T-helper 17 cell (primary cell): ENCODE measurements at regions not wholly inside any gene's neighbourhood (a gene's known extent, or its start where the extent isn't known, plus 50 kb on each side); places are given as distances from the start of the nearest gene placed in this dataset.

Experiments
- ATAC-seq: fragments of 150-1000 bp; cut with Tn5 transposase; 2 replicates; pipeline ENCODE4 v1.10.0; 2021; ENCODE audit warnings: mild to moderate bottlenecking, moderate library complexity
- DNase-seq, 3 donors: peaks; one replicate each; pipeline versions ENCODE4 v3.0.0 to v3.0.0-alpha.2; 2020 to 2021
- H3K9me3 ChIP-seq: one replicate; pipeline ENCODE4 v1.7.0; 2013; ENCODE audit warnings: low read length, mild to moderate bottlenecking; ENCODE audit not compliant: control insufficient read depth, poor library complexity, severe bottlenecking
- H3K27ac Mint-ChIP-seq: one replicate; pipeline ENCODE4 v1.8.0; 2022; ENCODE audit warnings: mild to moderate bottlenecking, moderate library complexity, mixed read lengths
- H3K27me3 Mint-ChIP-seq: one replicate; pipeline ENCODE4 v1.8.0; 2022; ENCODE audit warnings: mixed read lengths
- H3K36me3 Mint-ChIP-seq: one replicate; pipeline ENCODE4 v1.8.0; 2022; ENCODE audit warnings: low read depth, mixed read lengths
- H3K4me1 Mint-ChIP-seq: one replicate; pipeline ENCODE4 v1.8.0; 2022; ENCODE audit warnings: mild to moderate bottlenecking, mixed read lengths
- H3K4me3 Mint-ChIP-seq: one replicate; pipeline ENCODE4 v1.8.0; 2022; ENCODE audit warnings: mild to moderate bottlenecking, moderate library complexity, mixed read lengths

- Mint-ChIP-seq H3K36me3 (no peaks in the 10 kb centered on the region), H3K27ac (no peak overlapping the region), H3K4me1 (peaks cover 3% of the 10 kb centered on the region), H3K4me3 (no peak overlapping the region), H3K27me3 (peaks cover 8% of the 10 kb centered on the region)
- H3K9me3 ChIP-seq = no peaks in the 10 kb centered on the region
- ATAC-seq (no peak), DNase-seq (no peak)
These were observed 141.0 kb downstream of the NR4A2 start for GRCh38 chr2:156191527-156191926.

DNA sequence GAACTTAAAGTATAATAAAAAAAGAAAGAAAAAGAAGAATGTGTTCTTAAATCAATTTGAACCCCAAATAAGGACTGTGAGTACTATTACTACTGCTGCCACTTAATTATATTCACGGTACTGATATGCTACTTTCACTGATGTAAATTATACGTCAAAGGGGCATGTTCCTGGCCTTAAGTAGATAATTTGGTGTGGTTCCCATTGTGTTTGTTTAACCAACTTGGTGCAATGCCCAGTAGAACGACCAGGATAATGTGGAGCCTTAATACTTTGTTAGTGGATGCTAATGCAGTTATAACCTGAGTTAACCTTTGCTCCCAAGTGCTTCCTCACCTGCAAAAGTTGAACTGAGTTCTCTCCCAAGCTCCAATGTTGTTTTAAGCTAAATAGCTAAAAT, 142.0 kb downstream of the NR4A2 start:
- H3K9me3 ChIP-seq = no peaks in the 10 kb centered on the region
- Mint-ChIP-seq H3K4me1 (peaks cover 3% of the 10 kb centered on the region), H3K27ac (no peak overlapping the region), H3K36me3 (no peaks in the 10 kb centered on the region), H3K4me3 (no peak overlapping the region), H3K27me3 (peaks cover 8% of the 10 kb centered on the region)
- DNase-seq = no peak
- no peak for ATAC-seq

- no peaks in the 10 kb centered on the region for H3K36me3 Mint-ChIP-seq
- H3K27ac Mint-ChIP-seq = no peak overlapping the region
- H3K9me3 ChIP-seq = no peaks in the 10 kb centered on the region
- peaks cover 8% of the 10 kb centered on the region for H3K27me3 Mint-ChIP-seq
- DNase-seq (no peak), ATAC-seq (no peak)
- peaks cover 3% of the 10 kb centered on the region for H3K4me1 Mint-ChIP-seq
- no peak overlapping the region for H3K4me3 Mint-ChIP-seq
These were observed 142.9 kb downstream of the NR4A2 start for GRCh38 chr2:156189584-156189983.

DNA sequence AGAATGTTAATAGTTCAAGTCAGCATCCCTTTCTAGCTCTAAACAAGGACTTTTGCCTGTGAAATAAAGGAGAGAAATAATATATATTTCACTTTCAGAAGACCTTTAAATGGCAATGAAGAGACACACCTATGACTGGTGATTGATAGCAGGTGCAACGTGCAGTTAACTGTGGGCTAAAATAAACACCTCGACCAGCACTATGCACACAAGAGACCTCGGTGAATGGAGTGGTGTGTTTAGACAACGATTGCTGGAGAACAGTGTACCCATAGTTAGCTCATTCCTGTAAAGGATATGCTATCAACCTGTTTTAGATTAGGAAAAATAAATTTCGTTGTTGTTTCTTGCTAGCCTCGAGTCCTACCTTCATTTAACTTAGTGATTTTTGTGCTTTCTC, 143.4 kb downstream of the NR4A2 start:
- H3K27me3 Mint-ChIP-seq = peaks cover 11% of the 10 kb centered on the region
- H3K27ac Mint-ChIP-seq = no peak overlapping the region
- peaks cover 3% of the 10 kb centered on the region for H3K4me1 Mint-ChIP-seq
- no peaks in the 10 kb centered on the region for H3K36me3 Mint-ChIP-seq
- DNase-seq (no peak), ATAC-seq (no peak)
- H3K4me3 Mint-ChIP-seq = no peak overlapping the region
- H3K9me3 ChIP-seq = no peaks in the 10 kb centered on the region

GRCh38 chr2:156182132-156182531, 150.4 kb downstream of the NR4A2 start:
- Mint-ChIP-seq H3K36me3 (no peaks in the 10 kb centered on the region), H3K4me3 (no peak overlapping the region), H3K27ac (no peak overlapping the region), H3K27me3 (peaks cover 41% of the 10 kb centered on the region), H3K4me1 (peaks cover 4% of the 10 kb centered on the region)
- DNase-seq = no peak
- no peaks in the 10 kb centered on the region for H3K9me3 ChIP-seq
- no peak for ATAC-seq

DNA sequence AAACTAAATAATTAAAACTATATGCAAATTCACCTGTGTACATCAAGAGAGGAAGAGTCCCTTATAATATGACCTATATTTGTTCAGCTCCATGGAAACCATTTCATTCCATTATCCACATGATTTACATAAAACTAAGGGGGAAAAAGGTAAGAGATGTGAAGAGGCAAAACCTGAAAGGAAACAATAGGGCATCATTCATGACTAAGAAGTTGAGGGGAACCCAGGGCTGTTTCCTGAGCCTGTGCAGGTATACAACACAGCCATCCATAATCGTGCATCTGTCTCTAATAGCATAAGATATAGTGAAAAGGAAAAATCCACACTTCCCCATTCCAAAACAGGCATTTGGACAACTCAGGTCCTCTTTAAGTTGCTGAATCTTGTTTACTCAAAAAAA, 151.3 kb downstream of the NR4A2 start:
- Mint-ChIP-seq H3K36me3 (no peaks in the 10 kb centered on the region), H3K27me3 (peaks cover 46% of the 10 kb centered on the region), H3K4me1 (peaks cover 4% of the 10 kb centered on the region), H3K27ac (no peak overlapping the region), H3K4me3 (no peak overlapping the region)
- no peaks in the 10 kb centered on the region for H3K9me3 ChIP-seq
- ATAC-seq (no peak), DNase-seq (no peak)

DNA sequence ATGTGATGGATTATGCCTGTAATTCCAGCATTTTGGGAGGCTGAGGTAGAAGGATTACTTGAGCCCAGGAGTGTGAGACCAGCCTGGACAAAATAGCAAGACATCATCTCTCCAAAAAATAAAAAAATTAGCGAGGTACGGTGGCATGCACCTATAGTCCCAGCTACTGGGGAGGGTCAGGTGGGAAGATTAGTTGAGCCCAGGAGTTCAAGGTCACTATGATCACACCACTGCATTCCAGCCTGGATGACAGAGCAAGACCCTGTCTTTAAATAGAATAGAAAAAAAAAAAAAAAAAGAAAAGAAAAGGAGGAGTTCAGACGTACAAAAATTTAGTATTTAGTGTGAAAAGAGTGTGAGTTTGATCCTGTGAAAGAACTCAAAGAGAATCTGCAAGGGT, 154.9 kb downstream of the NR4A2 start:
- no peaks in the 10 kb centered on the region for H3K36me3 Mint-ChIP-seq
- H3K9me3 ChIP-seq = no peaks in the 10 kb centered on the region
- ATAC-seq = no peak
- no peak for DNase-seq
- no peak overlapping the region for H3K4me3 Mint-ChIP-seq
- peaks cover 4% of the 10 kb centered on the region for H3K4me1 Mint-ChIP-seq
- peaks cover 42% of the 10 kb centered on the region for H3K27me3 Mint-ChIP-seq
- no peak overlapping the region for H3K27ac Mint-ChIP-seq

- no peaks in the 10 kb centered on the region for H3K9me3 ChIP-seq
- Mint-ChIP-seq H3K4me3 (no peak overlapping the region), H3K27ac (no peak overlapping the region), H3K27me3 (peaks cover 33% of the 10 kb centered on the region), H3K36me3 (no peaks in the 10 kb centered on the region), H3K4me1 (peaks cover 2% of the 10 kb centered on the region)
- ATAC-seq (no peak), DNase-seq (no peak)
These were observed 156.6 kb downstream of the NR4A2 start for GRCh38 chr2:156175946-156176345.

DNA sequence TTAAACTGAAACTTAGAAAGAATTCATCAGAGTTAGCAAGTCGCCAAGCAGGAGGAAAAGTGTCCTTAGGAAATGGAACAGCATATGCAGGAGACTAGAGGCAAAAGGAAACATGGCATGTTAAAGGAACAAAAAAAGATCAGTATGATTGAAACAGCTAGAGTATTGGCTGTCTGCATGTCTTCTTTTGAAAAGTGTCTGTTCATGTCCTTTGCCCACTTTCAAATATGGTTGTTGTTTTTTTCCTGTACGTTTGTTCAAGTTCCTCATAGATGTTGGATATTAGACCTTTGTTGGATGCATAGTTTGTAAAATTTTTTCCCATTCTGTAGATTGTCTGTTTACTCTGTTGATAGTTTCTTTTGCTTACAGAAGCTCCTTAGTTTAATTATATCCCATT, 161.6 kb downstream of the NR4A2 start:
- Mint-ChIP-seq H3K36me3 (peaks cover 3% of the 10 kb centered on the region), H3K27ac (no peak overlapping the region), H3K4me3 (no peak overlapping the region), H3K27me3 (peaks cover 35% of the 10 kb centered on the region), H3K4me1 (no peaks in the 10 kb centered on the region)
- no peaks in the 10 kb centered on the region for H3K9me3 ChIP-seq
- DNase-seq = no peak
- no peak for ATAC-seq

DNA sequence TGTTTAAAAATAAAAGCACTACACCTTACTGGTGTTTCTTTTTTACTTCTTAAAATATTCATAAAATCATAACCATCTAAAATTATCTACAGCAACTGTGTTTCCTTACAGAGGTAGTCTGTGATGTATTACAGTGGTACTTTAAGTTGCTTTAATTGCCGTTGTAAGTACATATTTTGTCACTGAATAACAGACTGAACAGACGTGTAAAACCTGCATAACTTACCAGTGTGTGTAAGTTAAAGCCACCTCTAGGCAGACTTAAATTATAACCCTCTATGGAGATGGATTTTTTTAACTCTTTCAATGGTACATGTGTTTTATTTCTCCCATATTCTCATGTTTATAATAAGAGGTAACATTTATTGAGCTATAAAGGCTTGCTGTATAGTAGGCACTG, 166.8 kb downstream of the NR4A2 start:
- H3K4me1 Mint-ChIP-seq = no peaks in the 10 kb centered on the region
- H3K27ac Mint-ChIP-seq = no peak overlapping the region
- DNase-seq = no peak
- no peak for ATAC-seq
- peaks cover 3% of the 10 kb centered on the region for H3K36me3 Mint-ChIP-seq
- H3K27me3 Mint-ChIP-seq = peaks cover 35% of the 10 kb centered on the region
- no peak overlapping the region for H3K4me3 Mint-ChIP-seq
- H3K9me3 ChIP-seq = no peaks in the 10 kb centered on the region

DNA sequence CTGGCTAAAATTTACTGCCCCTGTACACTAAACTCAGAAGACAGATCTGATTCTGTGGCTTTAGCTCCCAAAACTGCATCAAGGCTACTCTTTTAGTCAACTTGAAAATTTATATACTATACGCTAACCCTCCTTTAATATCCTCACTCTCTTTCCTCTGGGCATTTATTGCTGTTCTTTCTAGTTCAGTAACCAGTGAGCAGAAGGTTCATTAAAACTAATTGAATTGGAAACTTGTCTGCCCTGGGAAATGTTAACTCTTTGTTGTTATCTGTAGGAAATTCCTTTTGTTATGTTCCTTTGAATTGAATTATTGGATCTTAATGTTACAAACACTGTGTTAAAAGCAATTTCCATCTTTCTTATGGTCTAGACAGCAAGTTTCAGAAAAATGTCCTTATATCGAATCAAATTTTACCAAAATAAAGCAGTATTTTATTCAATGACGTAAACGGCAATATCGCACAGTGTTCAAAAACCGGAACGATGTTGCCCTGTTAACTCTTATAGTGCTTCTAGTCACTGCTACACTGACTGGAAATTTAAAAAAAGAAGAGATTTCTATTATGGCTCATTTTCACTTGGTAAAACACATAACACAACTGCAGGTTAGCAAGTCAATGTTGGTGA, 168.3 kb downstream of the NR4A2 start:
- DNase-seq (no peak), ATAC-seq (no peak)
- Mint-ChIP-seq H3K4me3 (no peak overlapping the region), H3K4me1 (no peaks in the 10 kb centered on the region), H3K27ac (no peak overlapping the region), H3K36me3 (peaks cover 3% of the 10 kb centered on the region), H3K27me3 (peaks cover 37% of the 10 kb centered on the region)
- no peaks in the 10 kb centered on the region for H3K9me3 ChIP-seq

DNA sequence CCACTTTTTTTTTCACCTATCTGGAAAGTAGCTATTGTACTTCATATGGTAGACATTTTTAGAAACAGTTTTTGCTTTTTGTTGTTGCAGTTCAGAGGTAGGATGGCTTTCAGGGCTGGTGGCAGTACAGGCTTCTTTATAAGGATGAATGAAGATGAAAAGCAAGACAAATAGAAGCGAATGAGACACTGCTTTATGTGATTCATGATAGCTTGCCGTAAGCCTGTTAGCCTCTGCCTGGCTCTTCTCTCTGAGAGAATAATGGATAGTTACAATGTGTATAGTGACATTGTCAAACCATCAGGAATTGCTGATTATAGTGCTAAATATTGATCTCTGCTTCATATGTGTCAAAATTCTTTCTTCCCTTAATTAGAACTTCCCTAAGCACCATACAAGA, 173.7 kb downstream of the NR4A2 start:
- H3K27me3 Mint-ChIP-seq = peaks cover 24% of the 10 kb centered on the region
- no peak for ATAC-seq
- peaks cover 2% of the 10 kb centered on the region for H3K4me1 Mint-ChIP-seq

DNA sequence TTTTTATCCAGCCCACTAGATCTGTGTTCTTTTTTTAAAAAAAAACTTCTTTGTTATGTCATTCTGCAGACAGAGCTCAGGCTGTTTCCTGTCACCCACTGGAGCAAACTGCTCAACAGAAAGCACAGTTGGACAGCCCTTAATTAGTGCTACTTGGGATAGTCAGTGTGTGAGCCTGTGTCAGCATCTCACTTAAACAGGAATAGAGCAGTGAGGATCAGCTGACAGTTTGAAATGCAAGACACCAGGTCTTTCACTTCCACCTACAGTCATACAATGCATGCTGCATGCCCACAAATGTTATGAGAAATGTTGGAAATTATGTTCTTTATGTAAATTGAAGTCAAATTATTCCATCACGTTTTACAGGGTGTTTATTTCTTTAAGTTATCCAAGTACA, 174.9 kb downstream of the NR4A2 start:
- H3K36me3 Mint-ChIP-seq = no peaks in the 10 kb centered on the region
- no peak overlapping the region for H3K4me3 Mint-ChIP-seq
- DNase-seq = no peak
- no peaks in the 10 kb centered on the region for H3K9me3 ChIP-seq
- peaks cover 2% of the 10 kb centered on the region for H3K4me1 Mint-ChIP-seq
- no peak overlapping the region for H3K27ac Mint-ChIP-seq
- peaks cover 24% of the 10 kb centered on the region for H3K27me3 Mint-ChIP-seq
- ATAC-seq = no peak

More for the DNA sequence above, 173.7 kb downstream of the NR4A2 start:
- Mint-ChIP-seq H3K36me3 (no peaks in the 10 kb centered on the region), H3K27ac (no peak overlapping the region), H3K4me3 (no peak overlapping the region)
- H3K9me3 ChIP-seq = no peaks in the 10 kb centered on the region
- no peak for DNase-seq

GRCh38 chr2:156156580-156156979, 175.9 kb downstream of the NR4A2 start:
- Mint-ChIP-seq H3K27ac (no peak overlapping the region), H3K27me3 (peaks cover 22% of the 10 kb centered on the region), H3K36me3 (no peaks in the 10 kb centered on the region), H3K4me1 (peaks cover 2% of the 10 kb centered on the region), H3K4me3 (no peak overlapping the region)
- no peak for ATAC-seq
- DNase-seq = no peak
- H3K9me3 ChIP-seq = no peaks in the 10 kb centered on the region
